PFSK-1 (cell line): ENCODE measurements at regions not wholly inside any gene's neighbourhood (a gene's known extent, or its start where the extent isn't known, plus 50 kb on each side); places are given as distances from the start of the nearest gene placed in this dataset.

Experiments
- TAF1 ChIP-seq: IDR thresholded peaks from 2 replicates; pipeline ENCODE4 v1.6.1; 2012; ENCODE audit warnings: low read length, control low read depth, borderline replicate concordance; ENCODE audit not compliant: insufficient read depth
- TF ChIP-seq, protein P1 (sequence below), 2 experiments: IDR thresholded peaks; 2 replicates each; pipeline versions ENCODE4 v1.6.1 to v1.8.0; 2011 to 2012; ENCODE audit warnings: low read depth in 2 of 2, low read length in 2 of 2, control low read depth in 1 of 2, inconsistent platforms in 1 of 2, mild to moderate bottlenecking in 1 of 2, moderate library complexity in 1 of 2; ENCODE audit not compliant: insufficient read depth in 1 of 2

DNA sequence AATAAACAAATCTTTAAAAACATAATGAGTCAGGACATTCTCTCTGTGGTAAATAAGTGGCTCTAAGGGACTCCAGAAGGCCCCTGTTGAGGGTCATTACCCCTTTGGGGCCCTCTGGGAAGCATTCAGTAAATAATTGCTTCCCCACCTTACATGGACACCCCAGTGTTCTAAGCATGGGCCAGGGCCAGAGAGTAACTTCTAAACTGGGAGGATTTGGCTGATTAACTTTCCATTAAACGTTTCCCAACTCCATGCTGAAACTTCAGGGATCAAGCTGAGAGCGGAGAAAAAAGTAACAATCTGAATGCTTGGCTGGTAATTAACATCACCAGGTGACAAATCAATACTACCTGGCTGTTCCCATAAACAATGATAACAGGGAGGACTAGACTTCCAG lies 783.9 kb upstream of the LRRC4C start:
- TF ChIP-seq, protein P1, sequence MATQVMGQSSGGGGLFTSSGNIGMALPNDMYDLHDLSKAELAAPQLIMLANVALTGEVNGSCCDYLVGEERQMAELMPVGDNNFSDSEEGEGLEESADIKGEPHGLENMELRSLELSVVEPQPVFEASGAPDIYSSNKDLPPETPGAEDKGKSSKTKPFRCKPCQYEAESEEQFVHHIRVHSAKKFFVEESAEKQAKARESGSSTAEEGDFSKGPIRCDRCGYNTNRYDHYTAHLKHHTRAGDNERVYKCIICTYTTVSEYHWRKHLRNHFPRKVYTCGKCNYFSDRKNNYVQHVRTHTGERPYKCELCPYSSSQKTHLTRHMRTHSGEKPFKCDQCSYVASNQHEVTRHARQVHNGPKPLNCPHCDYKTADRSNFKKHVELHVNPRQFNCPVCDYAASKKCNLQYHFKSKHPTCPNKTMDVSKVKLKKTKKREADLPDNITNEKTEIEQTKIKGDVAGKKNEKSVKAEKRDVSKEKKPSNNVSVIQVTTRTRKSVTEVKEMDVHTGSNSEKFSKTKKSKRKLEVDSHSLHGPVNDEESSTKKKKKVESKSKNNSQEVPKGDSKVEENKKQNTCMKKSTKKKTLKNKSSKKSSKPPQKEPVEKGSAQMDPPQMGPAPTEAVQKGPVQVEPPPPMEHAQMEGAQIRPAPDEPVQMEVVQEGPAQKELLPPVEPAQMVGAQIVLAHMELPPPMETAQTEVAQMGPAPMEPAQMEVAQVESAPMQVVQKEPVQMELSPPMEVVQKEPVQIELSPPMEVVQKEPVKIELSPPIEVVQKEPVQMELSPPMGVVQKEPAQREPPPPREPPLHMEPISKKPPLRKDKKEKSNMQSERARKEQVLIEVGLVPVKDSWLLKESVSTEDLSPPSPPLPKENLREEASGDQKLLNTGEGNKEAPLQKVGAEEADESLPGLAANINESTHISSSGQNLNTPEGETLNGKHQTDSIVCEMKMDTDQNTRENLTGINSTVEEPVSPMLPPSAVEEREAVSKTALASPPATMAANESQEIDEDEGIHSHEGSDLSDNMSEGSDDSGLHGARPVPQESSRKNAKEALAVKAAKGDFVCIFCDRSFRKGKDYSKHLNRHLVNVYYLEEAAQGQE (IDR thresholded peaks at IDR 0.05; ENCODE audit: insufficient read depth in 1 of 2, low read depth in 2 of 2, low read length in 2 of 2): no peak
- no peak for TF ChIP-seq TAF1
